ENCODE measurements at regions not wholly inside any gene's neighbourhood (a gene's known extent, or its start where the extent isn't known, plus 50 kb on each side); places are given as distances from the start of the nearest gene placed in this dataset.
A peak's percentile ranks its signal among the peaks of the same experiment; 100 is the strongest.
"Not testable (repeated sequence)": the region's sequence is repeated elsewhere in the genome, so short reads cannot be mapped to it uniquely, and the experiment has no call there.

DNA sequence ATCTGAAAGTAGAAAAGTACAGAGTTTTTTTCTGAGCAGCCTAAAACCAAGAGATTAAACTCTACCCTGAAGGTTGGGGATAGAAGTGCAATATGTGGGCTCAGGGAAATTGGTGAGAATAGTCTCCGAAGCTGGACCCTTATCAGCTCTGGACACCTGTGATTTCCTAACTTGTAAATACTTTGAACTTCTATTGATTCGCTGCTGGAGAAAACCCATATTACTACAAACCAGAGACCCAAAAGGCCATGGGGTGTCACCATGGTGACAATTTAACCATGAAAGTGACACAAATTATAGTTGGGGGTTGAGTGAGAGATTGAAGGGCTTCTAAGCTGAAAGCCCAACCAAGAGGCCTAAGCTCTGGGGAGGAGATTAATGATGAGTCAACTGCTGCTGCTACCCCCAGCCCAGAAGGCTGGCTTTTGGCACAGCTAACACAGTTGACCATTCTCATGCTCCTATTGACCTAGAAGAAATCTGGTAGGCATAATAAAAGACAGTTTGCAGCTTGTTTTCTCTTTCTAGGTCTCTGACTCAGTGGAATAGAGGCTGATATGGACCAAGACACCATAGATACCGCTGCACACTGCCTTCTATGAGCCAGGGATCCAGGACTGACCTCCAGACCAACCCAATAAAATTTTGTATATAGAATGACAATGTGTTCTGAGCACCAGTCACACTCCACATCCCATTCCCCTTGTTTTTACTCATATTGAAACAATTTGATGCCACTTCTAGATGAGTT lies 131.9 kb upstream of the FNDC3A start:
- no peak for DNase-seq (ENCODE audit: low read depth in 1 of 2, low spot score in 1 of 2)

DNA sequence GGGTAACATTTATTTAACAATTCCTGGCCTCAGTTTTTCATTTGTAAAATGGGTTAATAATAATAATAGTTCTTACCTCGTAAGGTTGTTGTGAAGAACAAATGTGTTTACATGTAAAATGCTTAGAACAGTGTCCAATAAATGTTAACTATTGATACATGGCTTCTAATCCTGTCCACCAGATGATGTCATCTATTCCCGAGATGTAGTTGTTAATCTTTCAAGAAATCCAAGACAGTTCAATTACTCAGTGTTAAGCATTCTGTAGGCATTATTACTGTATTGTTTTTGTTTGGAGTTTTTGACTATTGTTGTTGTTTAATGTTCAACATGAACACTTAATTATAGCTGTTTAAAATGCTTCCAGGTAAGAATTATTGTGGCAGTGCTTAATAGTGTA lies 131.0 kb upstream of the FNDC3A start:
- no peak for DNase-seq (ENCODE audit: low read depth in 1 of 2, low spot score in 1 of 2)

DNA sequence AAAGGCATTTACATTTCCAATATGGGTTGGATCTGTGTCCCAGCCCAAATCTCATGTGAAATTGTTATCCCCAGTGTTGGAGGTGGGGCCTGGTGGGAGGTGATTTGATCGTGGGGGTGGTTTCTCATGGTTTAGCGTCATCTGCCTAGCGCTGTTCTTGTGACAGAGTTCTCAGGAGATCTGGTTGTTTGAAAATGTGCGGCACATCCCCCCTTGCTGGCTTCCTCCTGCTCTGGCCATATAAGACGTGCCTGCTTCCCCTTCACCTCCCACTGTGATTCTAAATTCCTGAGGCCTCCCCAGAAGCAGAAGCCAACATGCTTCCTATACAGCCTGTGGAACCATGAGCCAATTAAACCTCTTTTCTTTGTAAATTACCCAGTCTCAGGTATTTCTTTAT lies 126.2 kb upstream of the FNDC3A start:
- no peak for DNase-seq (ENCODE audit: low read depth in 1 of 2, low spot score in 1 of 2)

DNA sequence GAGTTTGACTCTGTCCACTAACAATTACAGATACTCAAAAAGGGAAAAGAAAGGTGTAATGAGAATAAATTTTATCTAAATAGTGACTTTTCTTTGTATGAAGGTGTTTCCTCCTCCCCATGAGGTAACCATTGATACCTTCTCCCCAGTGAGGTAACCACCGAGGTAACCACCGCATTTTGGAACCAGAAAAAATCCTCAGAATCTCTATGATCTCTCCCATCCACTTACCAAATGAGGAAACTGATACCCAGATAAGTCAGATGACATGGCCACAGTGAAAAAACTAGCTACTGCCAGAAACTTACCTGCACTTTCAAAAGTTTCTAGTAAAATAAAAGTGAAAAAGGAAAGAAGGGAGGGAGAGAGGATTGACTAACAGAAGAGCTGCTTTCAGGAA lies 124.0 kb upstream of the FNDC3A start:
- no peak for DNase-seq (ENCODE audit: low read depth in 1 of 2, low spot score in 1 of 2)

DNA sequence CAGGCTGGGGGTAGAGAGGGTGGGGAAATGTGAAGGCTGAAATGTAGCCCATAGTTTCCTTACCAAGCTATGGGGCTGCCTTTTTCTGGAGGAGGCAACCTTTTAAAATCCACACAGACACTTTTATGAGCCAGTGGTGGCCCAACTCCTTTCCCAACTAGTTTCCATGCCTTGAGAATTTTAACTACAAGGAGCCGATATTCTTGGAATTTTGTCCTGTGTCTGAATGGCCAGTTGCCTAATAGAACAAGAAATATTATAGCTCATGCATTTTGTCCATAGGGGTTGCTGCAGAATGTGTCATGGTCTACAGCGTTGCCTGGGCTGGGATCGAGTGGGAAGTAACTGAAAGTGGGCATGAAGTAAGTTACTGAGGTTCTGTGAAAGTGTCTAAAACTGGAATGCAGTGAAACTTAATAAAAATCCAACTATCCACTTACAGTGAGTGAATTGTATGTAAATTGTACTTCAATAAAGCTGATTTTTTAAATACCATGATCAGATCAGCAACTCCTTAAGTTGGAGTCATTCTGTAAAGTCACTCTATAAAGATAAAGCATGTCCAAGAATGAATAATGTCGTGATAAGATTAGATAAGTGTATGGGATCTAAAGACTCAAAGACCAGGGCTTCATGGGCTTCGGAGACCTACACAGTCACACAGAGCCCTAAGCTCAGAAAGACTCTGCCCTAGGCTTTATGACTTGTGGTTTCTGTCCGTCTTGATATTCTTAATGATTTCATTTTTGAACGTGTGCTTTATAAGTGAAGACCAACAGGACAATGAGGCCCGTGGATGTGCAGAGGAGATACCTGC lies 122.6 kb upstream of the FNDC3A start:
- DNase-seq (ENCODE audit: low read depth in 1 of 2, low spot score in 1 of 2), result no peak

DNA sequence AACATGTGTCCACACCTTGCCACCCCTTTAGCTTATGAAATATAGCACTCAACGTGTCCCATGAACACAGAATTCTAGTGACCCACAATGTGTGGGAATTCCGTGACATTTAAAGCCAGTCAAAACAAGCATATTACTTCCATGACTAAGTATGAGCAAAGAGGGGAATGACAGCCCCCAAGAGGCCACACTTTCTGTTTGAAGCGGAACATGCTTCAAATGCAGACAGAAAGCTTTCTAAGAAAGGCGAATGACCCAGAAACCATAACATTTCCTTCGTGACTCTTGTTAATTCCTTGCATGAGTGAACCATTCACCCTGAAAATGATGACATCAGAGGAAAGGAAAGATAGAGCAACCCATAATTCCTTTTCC lies 122.0 kb upstream of the FNDC3A start:
- peak in 1 of 2 donors; percentile 36 for DNase-seq (ENCODE audit: low read depth in 1 of 2, low spot score in 1 of 2)

DNA sequence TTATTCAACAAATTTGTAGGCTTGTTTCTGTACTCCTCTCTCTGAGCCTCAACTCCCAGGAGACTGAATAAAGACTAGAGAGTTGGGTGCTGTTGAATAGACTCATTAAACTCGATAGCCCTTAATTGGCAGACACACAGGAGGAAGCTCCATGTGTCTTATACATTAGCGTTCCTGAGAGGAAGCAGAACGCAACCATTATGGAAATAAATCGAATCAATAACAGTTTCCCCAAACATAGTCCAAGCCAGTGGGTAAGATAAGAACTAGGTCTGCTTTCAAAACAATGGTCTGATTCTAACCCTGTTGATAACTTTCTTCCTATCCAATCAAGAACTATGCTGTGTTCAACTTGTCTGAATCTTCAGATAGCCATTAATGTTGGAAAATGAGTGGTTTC lies 118.1 kb upstream of the FNDC3A start:
- DNase-seq (ENCODE audit: low read depth in 1 of 2, low spot score in 1 of 2), result no peak

DNA sequence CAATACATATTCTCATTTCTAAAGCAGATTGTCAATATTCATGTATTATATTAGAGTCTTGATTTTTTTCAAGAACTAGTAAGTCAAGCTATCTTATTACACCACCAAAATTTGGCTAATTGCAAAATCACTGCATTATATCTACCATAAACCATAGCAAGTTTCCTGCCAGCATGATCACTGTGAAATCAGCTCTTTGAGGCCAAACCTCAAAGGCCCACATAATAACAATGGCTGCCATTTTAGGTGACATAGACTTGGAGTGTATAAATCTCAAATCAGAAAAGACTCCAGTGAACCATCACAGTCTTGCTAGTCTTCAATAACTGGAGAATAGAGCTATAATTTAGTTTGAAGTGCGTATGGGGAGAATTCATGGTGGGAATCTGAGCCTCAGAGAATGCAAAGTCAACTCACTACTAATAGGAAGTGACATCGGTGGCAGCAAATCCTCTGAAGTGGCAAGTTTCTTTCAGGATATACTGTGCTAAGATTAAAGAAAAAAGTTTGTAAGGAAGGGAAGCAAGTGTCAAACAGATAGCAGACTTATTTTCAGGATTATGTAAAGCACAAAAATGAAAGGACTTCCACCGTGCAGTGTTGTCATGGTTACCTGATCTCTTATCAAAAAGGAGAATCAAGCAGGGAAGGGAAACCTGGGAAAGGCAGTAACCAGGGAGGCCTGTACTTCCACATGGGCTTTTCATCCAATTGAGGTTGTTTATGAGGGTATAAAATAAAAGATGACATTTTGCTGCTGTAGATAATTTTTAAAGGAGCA lies 117.4 kb upstream of the FNDC3A start:
- DNase-seq (ENCODE audit: low read depth in 1 of 2, low spot score in 1 of 2), result no peak

DNA sequence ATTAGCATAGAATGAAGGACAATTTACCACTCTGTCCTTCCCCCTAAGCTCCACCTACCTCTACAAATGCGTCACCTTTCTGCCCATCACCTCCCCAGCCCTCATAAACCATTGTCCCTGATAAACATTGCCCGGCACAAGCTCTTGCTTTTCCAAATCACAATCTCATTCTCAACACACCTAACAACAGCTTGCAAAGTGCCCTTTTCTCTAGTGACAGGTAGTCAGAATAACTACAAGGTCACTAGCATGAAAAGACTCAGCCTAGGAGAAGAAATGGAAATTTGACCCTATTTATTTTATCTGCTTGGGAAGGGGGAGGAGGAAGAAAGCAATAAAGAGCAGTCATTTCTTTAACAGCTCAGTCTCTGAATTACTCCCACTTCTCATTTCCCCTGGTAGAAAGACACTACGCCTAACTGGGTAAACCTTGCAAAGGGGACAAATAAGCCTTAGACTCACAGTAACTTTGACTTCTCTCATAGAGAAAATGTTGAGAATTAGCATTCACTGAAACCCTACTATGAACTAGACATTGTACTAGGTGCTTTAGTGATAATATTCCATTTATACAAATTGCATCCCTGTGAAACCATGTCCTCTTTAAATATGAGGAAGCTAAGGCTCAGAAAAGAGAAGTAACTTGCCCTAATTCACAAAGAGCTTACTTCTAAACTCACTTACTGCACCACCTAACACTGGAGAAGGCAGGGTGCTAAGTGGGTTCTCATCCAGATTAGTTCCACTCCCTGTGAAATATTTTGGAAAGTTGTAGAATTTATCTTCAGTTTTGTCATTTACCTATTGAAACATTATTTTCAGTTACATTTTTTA lies 116.2 kb upstream of the FNDC3A start:
- DNase-seq (ENCODE audit: low read depth in 1 of 2, low spot score in 1 of 2), result no peak

DNA sequence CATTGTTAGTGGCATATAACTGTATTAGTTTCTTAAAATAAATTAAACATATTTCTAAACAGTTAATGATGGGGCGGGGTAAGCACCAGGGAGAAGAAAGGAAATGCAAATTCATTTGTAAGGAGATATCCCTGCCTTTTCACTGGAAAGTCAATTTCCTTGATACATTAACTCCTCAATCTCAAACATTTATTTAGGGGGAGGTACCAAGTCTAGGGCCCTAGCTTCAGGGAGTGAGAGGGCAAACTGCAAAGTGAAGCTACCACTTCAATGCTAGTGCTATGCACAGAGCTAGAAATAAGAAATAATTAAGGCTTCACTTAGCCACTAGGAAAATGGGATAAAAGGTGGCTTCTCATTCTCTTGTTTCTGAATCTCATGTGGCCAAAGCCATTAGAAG lies 115.3 kb upstream of the FNDC3A start:
- DNase-seq (ENCODE audit: low read depth in 1 of 2, low spot score in 1 of 2), result no peak

DNA sequence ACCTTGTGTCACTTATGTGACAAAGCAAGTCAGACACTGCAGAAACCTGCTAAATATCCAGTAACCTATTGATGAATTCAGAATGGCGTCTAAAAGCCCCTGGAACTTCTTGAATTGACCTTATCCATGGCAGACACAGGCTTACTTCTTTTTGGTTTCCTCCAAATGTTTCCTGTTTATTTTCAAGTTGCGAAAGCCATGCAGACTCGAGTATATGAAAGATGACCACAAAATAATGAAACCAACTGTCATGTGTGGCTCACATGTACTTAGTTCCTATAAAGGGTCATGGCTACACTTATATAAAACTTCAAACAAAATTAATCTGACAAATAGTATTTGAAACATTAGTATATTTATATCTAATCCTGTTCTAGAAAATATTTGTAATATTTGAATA lies 113.1 kb upstream of the FNDC3A start:
- DNase-seq (ENCODE audit: low read depth in 1 of 2, low spot score in 1 of 2), result no peak

DNA sequence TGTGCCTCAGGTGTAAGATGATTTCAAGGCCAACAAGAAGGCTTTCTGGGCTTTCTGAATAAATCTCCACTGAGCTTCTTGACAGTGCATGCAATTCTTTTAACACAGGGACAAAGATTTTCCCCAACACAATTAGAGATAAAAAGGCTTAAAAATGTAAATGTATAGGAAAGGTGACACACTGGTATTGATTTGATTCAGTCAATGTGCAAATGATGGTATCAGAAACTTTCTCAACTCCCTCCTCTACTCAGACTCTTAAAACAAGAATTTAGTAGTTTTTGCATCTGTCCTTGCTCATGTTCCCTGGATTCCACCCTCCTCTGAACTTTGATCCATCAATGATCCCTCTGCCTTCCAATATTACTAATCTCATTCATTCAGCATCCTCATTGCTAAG lies 111.6 kb upstream of the FNDC3A start:
- DNase-seq (ENCODE audit: low read depth in 1 of 2, low spot score in 1 of 2), result no peak

DNA sequence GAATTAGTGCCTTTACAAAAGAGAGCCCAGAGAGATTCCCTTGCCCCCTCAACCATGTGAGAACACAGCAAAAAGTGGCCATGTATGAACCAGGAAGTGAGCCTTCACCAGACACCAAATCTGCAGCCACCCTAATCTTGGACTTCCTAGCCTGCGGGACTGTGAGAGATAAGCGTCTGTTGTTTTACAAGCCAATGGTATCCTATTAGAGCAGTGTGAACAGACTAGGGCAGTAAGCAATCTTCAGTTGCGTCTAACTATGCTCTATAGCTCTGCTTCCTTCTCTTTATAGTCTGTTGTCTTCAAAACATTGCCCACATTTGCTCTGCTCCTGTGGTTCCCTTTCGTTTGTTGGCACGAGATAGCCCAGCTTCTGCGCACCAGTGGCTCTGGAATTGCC lies 109.5 kb upstream of the FNDC3A start:
- DNase-seq (ENCODE audit: low read depth in 1 of 2, low spot score in 1 of 2), result no peak

DNA sequence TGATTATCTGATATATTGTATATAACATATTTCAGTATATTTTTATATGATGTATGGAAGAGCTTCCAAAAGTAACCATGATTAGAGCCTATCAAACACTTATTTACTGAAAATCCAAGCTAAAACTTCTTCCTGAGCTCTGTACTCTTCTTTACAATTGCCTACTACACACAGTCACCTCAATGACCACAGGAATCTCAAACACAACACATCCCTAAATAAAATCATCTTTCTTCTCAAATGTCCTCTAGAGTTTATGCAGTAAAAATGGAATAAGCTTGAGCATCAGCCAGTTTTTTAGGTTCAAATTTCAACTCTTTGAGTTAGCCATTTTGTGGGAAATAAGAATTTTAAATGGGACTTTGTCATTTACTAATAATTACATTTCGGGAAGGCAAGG lies 102.6 kb upstream of the FNDC3A start:
- DNase-seq (ENCODE audit: low read depth in 1 of 2, low spot score in 1 of 2), result no peak

DNA sequence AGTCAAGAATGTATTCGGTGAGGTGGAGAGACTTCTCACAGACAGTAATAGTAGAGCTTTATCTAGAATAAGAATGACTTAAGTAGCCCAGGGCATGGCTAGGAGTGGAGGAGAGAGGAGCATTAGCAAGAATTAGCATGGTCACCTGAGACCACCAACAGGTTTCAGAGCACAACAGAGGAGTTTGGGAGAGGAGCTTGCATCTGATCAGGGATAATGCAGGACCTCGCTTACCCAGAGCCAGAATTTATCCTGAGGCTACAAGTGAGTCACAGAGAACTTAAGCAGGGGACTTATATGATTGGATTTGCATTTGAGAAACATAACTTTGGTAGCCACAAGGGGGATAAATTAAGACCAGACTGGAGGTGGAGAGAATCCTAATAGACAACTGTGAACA lies 102.1 kb upstream of the FNDC3A start:
- DNase-seq (ENCODE audit: low read depth in 1 of 2, low spot score in 1 of 2), result no peak

DNA sequence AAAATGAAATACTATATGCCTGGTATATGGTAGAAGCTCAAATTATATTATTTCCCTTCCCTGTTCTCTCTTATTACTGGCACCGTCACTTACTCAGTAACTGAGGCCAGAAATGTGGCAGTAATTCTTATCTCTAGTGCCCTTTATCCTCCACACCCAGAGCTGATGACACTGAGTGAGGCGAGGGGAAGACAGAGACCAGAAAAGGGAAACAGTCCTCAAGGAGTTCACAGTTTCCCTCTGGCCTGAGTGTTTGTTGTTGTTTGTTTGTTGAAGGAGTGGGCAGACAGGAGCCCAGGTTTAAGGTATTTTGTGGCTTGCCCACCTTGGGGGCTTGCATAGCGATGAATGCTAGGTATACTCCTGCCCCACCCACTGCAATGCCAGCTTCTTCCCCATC lies 101.5 kb upstream of the FNDC3A start:
- no peak for DNase-seq (ENCODE audit: low read depth in 1 of 2, low spot score in 1 of 2)

DNA sequence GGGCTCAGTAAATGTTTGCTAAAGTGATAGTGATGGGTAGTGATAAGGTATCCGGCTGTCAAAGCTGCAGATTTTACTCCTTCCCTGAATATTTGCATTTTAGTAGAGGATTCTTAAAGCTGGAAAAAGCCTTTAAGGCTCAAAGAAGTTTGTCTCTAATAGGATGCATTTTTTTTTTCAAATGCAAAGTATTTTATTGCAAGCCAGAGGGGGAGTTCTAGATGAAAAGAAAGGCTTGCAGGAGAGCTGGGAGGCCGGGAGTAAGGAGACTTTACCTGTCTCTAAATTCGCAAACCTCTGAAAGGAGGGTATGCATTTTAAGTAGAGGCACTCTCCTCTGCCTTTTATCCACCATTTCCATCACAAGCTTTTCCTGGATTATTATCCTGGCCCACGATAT lies 100.7 kb upstream of the FNDC3A start:
- no peak for DNase-seq (ENCODE audit: low read depth in 1 of 2, low spot score in 1 of 2)

DNA sequence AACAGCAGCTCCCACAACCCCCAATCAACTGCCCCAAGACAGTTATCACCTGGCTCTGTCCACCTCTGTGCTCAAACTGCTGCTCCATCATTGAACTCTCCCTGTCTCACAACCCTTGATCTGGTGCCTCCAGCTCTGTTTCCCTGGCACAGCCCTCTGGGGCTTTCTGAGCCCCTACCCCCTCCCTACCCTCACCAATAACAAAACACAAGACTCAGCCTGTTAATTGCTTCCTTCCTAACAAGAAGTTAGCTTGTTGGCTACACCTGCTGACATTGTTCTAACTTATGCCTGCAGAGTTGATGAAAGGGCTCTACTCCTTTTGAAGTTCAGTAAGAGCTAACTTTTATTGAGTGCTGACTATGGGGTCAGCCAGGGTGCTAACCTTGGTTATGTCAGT lies 99.4 kb upstream of the FNDC3A start:
- DNase-seq (ENCODE audit: low read depth in 1 of 2, low spot score in 1 of 2), result no peak

DNA sequence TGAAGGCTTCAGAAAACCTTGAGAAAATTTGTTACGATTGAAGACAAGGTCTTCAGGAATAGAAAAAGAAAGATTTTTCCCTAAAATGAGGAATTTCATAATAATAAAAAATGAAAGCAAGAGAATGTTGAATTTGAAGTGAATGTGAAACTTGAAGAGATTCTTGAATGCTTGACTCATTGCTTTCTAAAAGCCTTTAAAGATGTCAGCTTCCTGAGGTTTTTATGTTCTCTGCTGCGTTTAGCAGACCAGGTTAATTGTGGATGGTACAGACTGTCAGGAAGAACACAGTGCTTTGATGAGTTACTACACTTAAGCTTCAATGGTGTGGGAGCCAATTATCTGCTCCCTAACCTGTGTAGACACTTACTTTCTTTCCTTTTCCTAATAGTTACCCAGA lies 96.3 kb upstream of the FNDC3A start:
- no peak for DNase-seq (ENCODE audit: low read depth in 1 of 2, low spot score in 1 of 2)

DNA sequence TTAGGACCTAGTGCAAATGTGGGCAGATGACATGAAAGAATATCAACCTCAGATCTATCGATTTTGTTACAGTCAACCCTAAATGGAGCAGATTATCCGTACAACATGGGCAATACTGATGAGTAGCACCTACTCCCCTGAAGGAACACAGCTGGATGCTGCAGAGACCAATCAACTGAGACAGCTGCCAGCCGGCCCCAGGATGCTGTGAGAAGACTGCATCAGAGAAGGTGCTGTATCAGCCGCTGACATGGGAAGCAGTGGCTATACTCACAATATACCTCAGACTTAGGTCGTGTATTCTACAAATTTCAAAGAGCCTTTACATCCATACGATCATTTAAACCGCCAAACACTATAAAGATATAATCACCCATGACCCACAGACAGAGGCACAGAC lies 95.9 kb upstream of the FNDC3A start:
- no peak for DNase-seq (ENCODE audit: low read depth in 1 of 2, low spot score in 1 of 2)

DNA sequence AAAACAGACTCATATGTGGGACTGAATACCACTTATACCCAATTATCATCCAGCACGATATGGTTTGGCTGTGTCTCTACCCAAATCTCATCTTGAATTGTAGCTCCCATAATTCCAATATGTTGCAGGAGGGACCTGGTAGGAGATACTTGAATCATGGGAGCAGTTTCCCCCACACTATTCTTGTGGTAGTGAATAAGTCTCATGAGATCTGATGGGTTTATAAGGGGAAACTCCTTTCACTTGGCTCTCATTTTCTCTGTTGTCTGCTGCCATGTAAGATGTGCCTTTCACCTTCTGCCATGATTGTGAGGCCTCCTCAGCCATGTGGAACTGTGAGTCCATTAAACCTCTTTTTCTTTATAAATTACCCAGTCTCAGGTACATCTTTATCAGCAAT lies 91.9 kb upstream of the FNDC3A start:
- DNase-seq (ENCODE audit: low read depth in 1 of 2, low spot score in 1 of 2), result not testable (repeated sequence)

Measured in activated CD4-positive, alpha-beta T cell treated with anti-CD3 and anti-CD28 coated beads, Interleukin-2, amount 50 U/mL, for 24 hours (primary cell).